SU-DHL-6 (cell line): ENCODE measurements at regions not wholly inside any gene's neighbourhood (a gene's known extent, or its start where the extent isn't known, plus 50 kb on each side); places are given as distances from the start of the nearest gene placed in this dataset.

Experiments used
- CTCF ChIP-seq: fragments of 200-600 bp; sonication (generic); IDR thresholded peaks from one replicate; pipeline ENCODE4 v1.5.1; 2017; ENCODE audit warnings: antibody characterized with exemption, mild to moderate bottlenecking, low read length, moderate library complexity; ENCODE audit not compliant: insufficient read depth, poor library complexity, severe bottlenecking
- EZH2phosphoT487 ChIP-seq: fragments of 200-600 bp; sonication (generic), shearing (Covaris generic); conservative IDR thresholded peaks from 2 replicates; pipeline ENCODE4 v1.6.1; 2018; ENCODE audit warnings: mild to moderate bottlenecking, antibody characterized with exemption, low read length, moderate library complexity, mixed read lengths

- TF ChIP-seq CTCF: no peak
- no peak for TF ChIP-seq EZH2phosphoT487
Observed at GRCh38 chr2:120653871-120654270, 81.8 kb upstream of the GLI2 start.
